ENCODE measurements at regions not wholly inside any gene's neighbourhood (a gene's known extent, or its start where the extent isn't known, plus 50 kb on each side); places are given as distances from the start of the nearest gene placed in this dataset.

DNA sequence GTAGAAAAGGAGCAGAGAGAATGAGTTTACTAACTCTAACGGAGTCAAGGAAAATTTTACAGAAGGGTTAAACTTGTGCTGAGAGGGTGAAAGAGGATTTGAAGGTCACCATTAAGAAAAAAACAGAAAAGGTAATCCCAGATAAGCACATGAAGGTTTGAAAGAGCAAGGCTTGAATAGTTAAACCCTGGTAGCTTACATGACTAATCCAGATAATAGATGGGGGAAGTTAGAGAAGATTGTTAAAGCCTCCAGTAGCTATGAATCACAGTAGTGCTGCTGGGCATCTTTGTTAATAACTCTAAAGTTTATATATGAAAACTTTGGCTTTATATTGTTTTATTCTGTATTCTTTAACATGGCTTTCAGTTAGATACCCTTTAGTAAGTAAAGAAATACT is 354.5 kb upstream of the FTMT start:
- intact Hi-C loops (cut with DNase I) = no loop called here
- DNase-seq (no peak), ATAC-seq (no peak)

- intact Hi-C loops (cut with DNase I) = no loop called here
- ATAC-seq (no peak), DNase-seq (no peak)
These were observed 351.4 kb upstream of the FTMT start for GRCh38 chr5:121500310-121500709.

DNA sequence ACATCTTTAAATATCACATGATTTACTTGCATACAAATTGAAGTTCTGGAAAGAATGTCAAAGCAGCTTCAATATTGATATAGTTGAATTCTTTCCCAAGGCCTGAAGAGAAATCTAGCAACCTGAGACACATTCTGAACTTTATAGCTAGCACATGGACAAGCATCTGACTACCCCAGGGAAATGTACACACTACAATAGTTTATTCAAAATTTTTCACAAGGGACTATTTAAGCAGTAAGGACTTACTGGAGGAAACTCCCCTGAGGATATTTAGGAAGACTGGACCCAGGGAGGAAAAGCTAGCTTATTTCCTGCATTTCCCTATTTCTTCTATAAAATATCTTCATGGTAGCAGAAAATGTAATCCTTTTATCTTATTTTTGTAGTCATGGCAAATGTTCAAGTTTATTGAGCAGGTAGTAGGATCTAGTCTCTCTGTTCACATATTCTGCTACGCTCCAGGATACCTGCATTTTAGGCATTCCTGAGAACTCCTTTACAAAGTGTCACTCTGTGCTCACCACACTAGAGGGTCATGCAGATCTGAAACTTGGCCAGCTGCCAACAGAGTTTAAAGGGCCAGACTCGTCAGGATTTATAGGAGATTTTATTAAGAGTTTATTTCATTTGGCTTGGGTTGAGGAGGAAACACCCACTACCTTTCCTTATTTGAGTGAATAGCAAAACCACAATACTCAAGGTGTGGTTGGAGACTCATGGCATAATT is 348.4 kb upstream of the FTMT start:
- ATAC-seq (no peak), DNase-seq (peak; percentile 53)
- intact Hi-C loops (cut with DNase I) = no loop called here

DNA sequence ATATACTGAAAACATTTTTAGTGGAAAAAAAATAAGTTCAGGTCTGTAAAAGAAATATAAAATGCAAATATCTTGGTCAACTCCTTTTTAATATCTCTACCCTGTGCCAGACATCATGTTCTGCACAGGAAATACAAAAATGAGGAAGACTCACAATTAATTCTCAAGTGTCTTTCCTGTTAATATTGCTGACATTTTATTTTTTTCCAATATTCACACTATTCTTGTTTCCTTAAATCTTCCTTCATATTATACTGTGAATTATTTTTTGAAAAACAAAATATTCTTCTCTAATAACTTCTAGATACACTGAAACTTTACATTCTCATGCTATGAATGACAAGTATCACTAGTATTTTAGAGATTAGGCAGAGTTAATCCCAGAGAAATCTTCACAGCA is 334.7 kb upstream of the FTMT start:
- no peak for ATAC-seq
- intact Hi-C loops (cut with DNase I) = no loop called here
- DNase-seq = no peak

DNA sequence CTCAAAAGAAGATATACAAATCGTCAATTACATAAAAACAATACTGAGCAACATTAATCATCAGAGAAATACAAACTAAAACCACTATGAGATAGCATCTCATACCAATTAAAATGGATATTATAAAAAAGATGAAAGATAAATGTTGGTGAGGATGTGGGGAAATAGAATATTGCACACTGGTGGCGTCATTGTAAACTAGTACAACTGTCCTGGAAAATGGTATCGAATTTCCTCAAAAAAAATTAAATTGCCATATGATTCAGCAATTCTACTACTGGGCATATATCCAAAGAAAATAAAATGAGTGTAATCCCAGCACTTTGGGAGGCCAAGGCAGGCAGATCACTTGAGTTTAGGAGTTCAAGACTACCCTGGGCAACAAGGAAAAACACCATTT is 326.0 kb upstream of the FTMT start:
- DNase-seq (no peak), ATAC-seq (no peak)
- intact Hi-C loops (cut with DNase I) = no loop called here

- no peak for DNase-seq
- ATAC-seq = no peak
- intact Hi-C loops (cut with DNase I) = no loop called here
These were observed 324.8 kb upstream of the FTMT start for GRCh38 chr5:121526908-121527307.

GRCh38 chr5:121533814-121534213 is 317.9 kb upstream of the FTMT start:
- intact Hi-C loops (cut with DNase I) = no loop called here
- ATAC-seq (peak; percentile 44 to 63), DNase-seq (no peak)

DNA sequence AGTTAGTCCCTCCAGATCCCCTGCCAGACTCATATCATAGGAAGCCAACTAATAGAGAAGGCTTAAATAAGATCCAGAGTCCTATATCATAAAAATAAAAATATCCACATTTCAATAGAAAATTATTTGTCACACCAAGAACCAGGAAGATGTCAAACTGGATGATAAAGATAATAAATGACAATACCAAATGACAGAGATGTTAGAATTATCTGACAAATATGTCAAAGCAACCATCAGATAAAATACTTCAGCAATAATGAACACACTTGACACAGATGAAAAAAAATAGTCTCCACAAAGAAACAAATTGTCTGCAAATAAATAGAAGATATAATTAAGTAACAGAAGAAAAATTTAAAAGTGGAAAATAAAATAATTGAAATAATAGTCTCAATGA is 300.7 kb upstream of the FTMT start:
- ATAC-seq = no peak
- intact Hi-C loops (cut with DNase I) = no loop called here
- DNase-seq = no peak

DNA sequence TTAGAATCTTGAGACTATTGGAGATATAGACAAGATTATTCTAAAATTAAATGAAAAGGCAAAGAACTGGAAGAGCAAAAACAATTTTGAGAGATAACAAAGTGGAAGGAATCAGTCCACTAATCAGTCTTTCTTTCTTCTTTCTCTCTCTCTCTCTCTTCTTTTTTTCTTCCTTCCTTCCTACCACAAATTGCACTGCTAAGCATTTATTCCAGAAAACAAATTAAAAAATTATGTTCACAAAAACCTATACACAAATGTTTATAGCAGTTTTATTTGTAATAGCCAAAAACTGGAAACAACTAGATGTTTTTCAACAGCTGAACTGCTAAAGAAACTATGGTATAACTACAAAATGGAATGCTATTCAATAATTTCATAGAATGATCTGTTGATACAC is 291.9 kb upstream of the FTMT start:
- no peak for DNase-seq
- intact Hi-C loops (cut with DNase I) = no loop called here
- ATAC-seq = no peak

- intact Hi-C loops (cut with DNase I) = no loop called here
- ATAC-seq (no peak), DNase-seq (no peak)
These were observed 279.6 kb upstream of the FTMT start for GRCh38 chr5:121572061-121572460.

- ATAC-seq (no peak), DNase-seq (no peak)
- intact Hi-C loops (cut with DNase I) = no loop called here
These were observed 277.8 kb upstream of the FTMT start for GRCh38 chr5:121573721-121574382.

GRCh38 chr5:121581588-121581987 is 270.1 kb upstream of the FTMT start:
- no peak for DNase-seq
- intact Hi-C loops (cut with DNase I) = no loop called here
- peak in 1 of 2 donors; percentile 68 for ATAC-seq

- ATAC-seq = no peak
- intact Hi-C loops (cut with DNase I) = no loop called here
- no peak for DNase-seq
These were observed 254.8 kb upstream of the FTMT start for GRCh38 chr5:121596882-121597281.

- ATAC-seq (no peak), DNase-seq (no peak)
- intact Hi-C loops (cut with DNase I) = no loop called here
These were observed 242.9 kb upstream of the FTMT start for GRCh38 chr5:121608826-121609225.

- DNase-seq (no peak), ATAC-seq (no peak)
- intact Hi-C loops (cut with DNase I) = no loop called here
These were observed 227.6 kb upstream of the FTMT start for GRCh38 chr5:121624035-121624434.

DNA sequence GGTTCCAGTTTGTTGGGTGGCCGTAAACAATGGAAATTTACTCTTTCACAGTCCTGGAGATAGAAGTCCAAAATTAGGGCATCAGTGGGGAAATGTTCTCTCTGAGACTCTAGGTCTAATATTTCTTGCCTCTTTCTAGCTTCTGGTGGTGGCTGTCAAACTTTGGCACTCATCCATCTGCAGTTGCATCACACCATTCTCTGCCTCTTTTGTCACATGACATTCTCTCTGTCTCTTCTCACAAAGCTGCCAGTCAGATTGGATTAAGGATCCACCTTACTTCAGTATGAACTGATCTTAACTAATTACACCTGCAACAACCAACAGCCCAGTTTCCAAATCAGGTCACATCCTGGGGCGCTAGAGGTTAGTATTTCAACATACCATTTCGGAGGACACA is 222.9 kb upstream of the FTMT start:
- ATAC-seq (peak in 1 of 2 donors; percentile 27), DNase-seq (no peak)
- intact Hi-C loops (cut with DNase I) = no loop called here

- intact Hi-C loops (cut with DNase I) = loop anchor here in 1 of 2 donors (2.0 kb wide), 1 partner anchor 242 kb away; no protein-coding TSS in a partner anchor
- DNase-seq (no peak), ATAC-seq (no peak)
These were observed 221.3 kb upstream of the FTMT start for GRCh38 chr5:121630402-121630801.

DNA sequence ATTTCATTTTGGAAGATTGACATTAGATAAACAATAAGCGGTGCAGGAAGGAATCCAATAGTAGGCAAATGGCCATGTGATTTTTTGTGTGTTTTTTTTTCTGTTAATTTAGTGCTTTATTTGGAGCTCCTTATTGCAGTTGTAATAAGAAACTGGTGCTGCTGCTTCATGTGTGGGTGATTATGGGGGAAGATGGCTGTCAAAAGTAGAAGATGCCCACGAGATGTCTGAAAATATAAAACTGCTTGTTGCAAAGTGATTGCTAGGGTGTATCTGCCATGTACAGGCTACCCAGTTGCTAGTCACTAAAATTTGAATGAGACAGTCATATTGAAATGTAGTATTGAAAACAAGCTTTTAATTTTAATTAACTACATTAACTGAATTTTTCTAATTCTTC is 216.7 kb upstream of the FTMT start:
- DNase-seq = no peak
- intact Hi-C loops (cut with DNase I) = no loop called here
- ATAC-seq = no peak

GRCh38 chr5:121638126-121638525 is 213.6 kb upstream of the FTMT start:
- no peak for DNase-seq
- ATAC-seq = no peak
- intact Hi-C loops (cut with DNase I) = no loop called here

DNA sequence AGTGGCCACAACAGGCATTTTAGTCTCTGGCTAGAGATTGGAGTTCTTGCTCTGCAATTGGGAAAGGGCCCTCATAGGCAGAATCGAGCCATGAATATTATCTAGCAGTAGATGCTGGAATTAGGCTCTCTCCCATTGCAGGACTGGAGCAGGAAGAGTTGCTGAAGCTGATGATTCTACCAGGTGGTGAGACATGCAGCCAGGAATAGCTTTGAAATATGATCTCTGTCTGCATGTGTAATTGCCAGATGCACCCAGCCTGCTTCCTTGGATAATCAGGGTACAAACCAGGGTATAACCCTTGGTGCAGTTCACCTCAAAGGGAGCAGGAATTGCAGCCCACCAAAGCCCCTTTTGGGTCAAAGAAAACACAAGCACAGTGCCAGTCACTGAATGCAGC is 211.4 kb upstream of the FTMT start:
- no peak for DNase-seq
- intact Hi-C loops (cut with DNase I) = no loop called here
- no peak for ATAC-seq

DNA sequence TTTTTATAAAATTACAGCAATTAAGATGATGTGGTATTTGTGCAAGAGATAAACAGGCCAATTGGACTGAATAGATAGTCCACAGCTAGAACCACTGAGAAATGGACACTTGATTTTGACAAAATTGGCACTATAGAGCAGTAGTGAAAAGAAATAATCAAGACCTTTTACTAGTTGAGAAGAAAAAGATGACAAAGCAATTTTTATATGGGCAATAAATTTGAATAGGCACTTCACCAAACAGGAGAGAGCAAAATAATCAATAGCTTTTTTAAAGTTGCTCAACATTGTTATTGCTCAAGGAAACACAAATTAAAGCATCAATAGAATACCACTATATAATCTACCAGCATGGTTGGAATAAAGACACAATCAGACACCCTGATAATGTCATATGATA is 193.5 kb upstream of the FTMT start:
- ATAC-seq (no peak), DNase-seq (no peak)
- intact Hi-C loops (cut with DNase I) = no loop called here

Data from left cardiac atrium (tissue), 4 donors.